ENCODE measurements at regions not wholly inside any gene's neighbourhood (a gene's known extent, or its start where the extent isn't known, plus 50 kb on each side); places are given as distances from the start of the nearest gene placed in this dataset.

DNA sequence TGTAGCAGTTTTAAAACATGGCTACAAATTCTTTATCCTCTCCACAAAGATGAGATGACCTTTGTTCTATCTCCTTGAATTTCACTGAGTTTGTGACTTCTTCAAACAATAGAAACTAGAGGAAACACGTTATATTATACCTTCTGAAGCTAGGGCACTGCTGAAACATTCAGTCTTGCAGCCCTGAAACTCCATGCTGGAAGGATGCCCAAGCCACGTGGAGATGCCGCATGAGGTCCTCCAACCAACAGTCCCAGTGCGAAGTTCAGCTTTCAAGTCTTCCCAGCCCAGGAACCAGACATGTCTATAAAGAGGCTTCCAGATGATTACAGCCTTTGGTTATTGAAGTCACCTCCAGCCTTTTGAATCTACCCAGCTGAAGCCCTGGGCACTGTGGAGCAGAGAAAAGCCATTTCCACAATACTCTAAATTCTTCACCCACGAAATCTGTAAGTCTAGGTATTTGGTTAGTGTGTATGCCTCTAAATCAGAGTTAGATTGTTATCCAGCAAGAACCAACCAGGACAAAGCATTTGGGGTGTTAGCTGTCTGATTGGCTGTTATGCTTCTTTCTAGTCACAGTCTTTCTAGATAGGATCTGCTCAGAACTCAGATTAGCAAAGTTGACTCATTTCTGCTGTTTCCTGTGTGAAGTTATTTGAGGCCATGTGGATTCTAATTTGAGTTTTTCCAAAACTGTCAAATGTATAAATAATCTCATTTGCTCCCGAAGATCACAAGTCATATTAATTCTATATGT, 186.5 kb upstream of the TMEM72 start:
- TF ChIP-seq OSR1 (CRISPR knock-in tag; IDR thresholded peaks at IDR 0.05) (no peak), ISL1 (CRISPR knock-in tag; IDR thresholded peaks at IDR 0.05) (no peak), TSHZ2 (CRISPR knock-in tag; IDR thresholded peaks at IDR 0.05) (no peak), GLIS3 (CRISPR knock-in tag; IDR thresholded peaks at IDR 0.05) (no peak), POU6F1 (CRISPR knock-in tag; IDR thresholded peaks at IDR 0.05; ENCODE audit: borderline replicate concordance, low read depth) (no peak), CSRNP3 (CRISPR knock-in tag; IDR thresholded peaks at IDR 0.05) (no peak), ZNF565 (CRISPR knock-in tag; conservative IDR thresholded peaks at IDR 0.05; ENCODE audit: low read depth) (no peak), ZNF70 (CRISPR knock-in tag; IDR thresholded peaks at IDR 0.05) (no peak), RARB (CRISPR knock-in tag; IDR thresholded peaks at IDR 0.05) (no peak), SNAI2 (CRISPR knock-in tag; IDR thresholded peaks at IDR 0.05) (no peak), ZFP3 (CRISPR knock-in tag; IDR thresholded peaks at IDR 0.05) (no peak), ARNTL (CRISPR knock-in tag; IDR thresholded peaks at IDR 0.05; ENCODE audit: borderline replicate concordance, low read depth) (no peak), BACH2 (CRISPR knock-in tag; IDR thresholded peaks at IDR 0.05; ENCODE audit: borderline replicate concordance) (no peak), TCF4 (CRISPR knock-in tag; IDR thresholded peaks at IDR 0.05; ENCODE audit: borderline replicate concordance) (no peak), TOX (CRISPR knock-in tag; IDR thresholded peaks at IDR 0.05; ENCODE audit: borderline replicate concordance) (no peak), ZNF8 (CRISPR knock-in tag; IDR thresholded peaks at IDR 0.05) (no peak)
- TF ChIP-seq, protein P1, sequence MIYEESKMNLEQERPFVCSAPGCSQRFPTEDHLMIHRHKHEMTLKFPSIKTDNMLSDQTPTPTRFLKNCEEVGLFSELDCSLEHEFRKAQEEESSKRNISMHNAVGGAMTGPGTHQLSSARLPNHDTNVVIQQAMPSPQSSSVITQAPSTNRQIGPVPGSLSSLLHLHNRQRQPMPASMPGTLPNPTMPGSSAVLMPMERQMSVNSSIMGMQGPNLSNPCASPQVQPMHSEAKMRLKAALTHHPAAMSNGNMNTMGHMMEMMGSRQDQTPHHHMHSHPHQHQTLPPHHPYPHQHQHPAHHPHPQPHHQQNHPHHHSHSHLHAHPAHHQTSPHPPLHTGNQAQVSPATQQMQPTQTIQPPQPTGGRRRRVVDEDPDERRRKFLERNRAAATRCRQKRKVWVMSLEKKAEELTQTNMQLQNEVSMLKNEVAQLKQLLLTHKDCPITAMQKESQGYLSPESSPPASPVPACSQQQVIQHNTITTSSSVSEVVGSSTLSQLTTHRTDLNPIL (CRISPR knock-in tag; IDR thresholded peaks at IDR 0.05; ENCODE audit: low read depth), result no peak
- ATAC-seq, result peak; percentile 33; the same call in 1 of the 3 replicates

DNA sequence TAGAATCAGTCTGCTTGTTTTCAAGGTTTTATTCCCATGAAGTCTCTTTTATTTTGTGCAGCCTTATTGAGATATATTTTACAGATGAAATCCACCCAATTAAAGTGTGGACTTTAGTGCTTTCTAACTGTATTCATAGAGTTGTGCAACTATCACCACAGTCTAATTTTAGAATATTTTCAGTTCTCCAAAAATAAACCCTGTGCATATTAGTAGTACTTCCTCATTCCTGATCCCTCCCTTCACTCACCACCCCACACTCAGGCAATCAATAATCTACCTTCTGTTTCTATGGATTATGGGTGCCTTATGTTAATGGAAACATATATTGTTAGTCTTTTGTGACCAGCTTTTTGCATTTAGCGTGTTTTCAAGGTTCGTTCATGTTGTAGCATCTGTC, 185.7 kb upstream of the TMEM72 start:
- no peak for ATAC-seq
- no peak for TF ChIP-seq PPARA (CRISPR knock-in tag; IDR thresholded peaks at IDR 0.05; ENCODE audit: borderline replicate concordance)
- no peak for TF ChIP-seq OSR1 (CRISPR knock-in tag; IDR thresholded peaks at IDR 0.05)
- no peak for TF ChIP-seq CSRNP3 (CRISPR knock-in tag; IDR thresholded peaks at IDR 0.05)
- no peak for TF ChIP-seq TSHZ2 (CRISPR knock-in tag; IDR thresholded peaks at IDR 0.05)
- TF ChIP-seq SNAI2 (CRISPR knock-in tag; IDR thresholded peaks at IDR 0.05), result no peak
- no peak for TF ChIP-seq POU6F1 (CRISPR knock-in tag; IDR thresholded peaks at IDR 0.05; ENCODE audit: borderline replicate concordance, low read depth)
- no peak for TF ChIP-seq TOX (CRISPR knock-in tag; IDR thresholded peaks at IDR 0.05; ENCODE audit: borderline replicate concordance)
- TF ChIP-seq GLIS3 (CRISPR knock-in tag; IDR thresholded peaks at IDR 0.05), result no peak
- no peak for TF ChIP-seq BACH2 (CRISPR knock-in tag; IDR thresholded peaks at IDR 0.05; ENCODE audit: borderline replicate concordance)
- TF ChIP-seq, protein P1 (CRISPR knock-in tag; IDR thresholded peaks at IDR 0.05; ENCODE audit: low read depth), result no peak
- TF ChIP-seq RARB (CRISPR knock-in tag; IDR thresholded peaks at IDR 0.05), result no peak
- TF ChIP-seq ZNF70 (CRISPR knock-in tag; IDR thresholded peaks at IDR 0.05), result no peak
- TF ChIP-seq CSDC2 (CRISPR knock-in tag; IDR thresholded peaks at IDR 0.05), result no peak
- no peak for TF ChIP-seq ISL1 (CRISPR knock-in tag; IDR thresholded peaks at IDR 0.05)

Data from SK-N-SH treated with all-trans-retinoic acid at 6 μM for 48 hours (cell line).